ENCODE measurements at regions not wholly inside any gene's neighbourhood (a gene's known extent, or its start where the extent isn't known, plus 50 kb on each side); places are given as distances from the start of the nearest gene placed in this dataset.

DNA sequence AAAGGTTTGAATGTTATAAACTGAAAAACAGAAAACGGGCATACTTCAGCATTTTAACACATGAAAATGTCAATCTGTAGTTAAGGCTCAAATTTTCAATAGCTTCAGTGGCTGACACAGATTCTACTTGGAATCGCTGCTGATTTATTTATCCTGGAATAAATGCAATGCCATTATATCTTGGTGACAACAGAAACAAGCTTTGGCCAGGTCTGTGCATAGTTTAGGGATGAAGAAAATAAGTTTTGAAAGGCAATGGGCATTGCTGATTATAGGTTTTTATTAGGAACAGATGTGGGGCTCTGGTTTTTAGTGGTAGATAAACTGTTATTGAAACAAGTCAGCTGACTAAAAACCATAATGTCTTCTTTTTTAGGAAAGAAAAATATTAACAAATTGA lies 96.8 kb upstream of the SOX4 start:
- Mint-ChIP-seq H3K4me1 (ENCODE audit: low read depth, unreplicated experiment) (no peaks in the 10 kb centered on the region), H3K9me3 (ENCODE audit: low read depth, unreplicated experiment) (no peaks in the 10 kb centered on the region), H3K36me3 (ENCODE audit: insufficient read depth, unreplicated experiment) (no peaks in the 10 kb centered on the region), H3K27me3 (ENCODE audit: unreplicated experiment) (no peaks in the 10 kb centered on the region), H3K27ac (ENCODE audit: unreplicated experiment) (no peak overlapping the region), H3K4me3 (ENCODE audit: low read depth, unreplicated experiment) (no peak overlapping the region)
- DNase-seq, result no peak
- TF ChIP-seq CTCF (IDR thresholded peaks at IDR 0.05; ENCODE audit: unreplicated experiment), result no peak
- intact Hi-C loops (cut with micrococcal nuclease; ENCODE audit: unreplicated experiment), result no loop called here
- no TSS peak for BruUV-seq (replicated peaks)
- CTCF ChIA-PET, result no interaction called here

GRCh38 chr6:21500314-21501020 lies 93.1 kb upstream of the SOX4 start:
- no peak overlapping the region for H3K27ac Mint-ChIP-seq (ENCODE audit: unreplicated experiment)
- intact Hi-C loops (cut with micrococcal nuclease; ENCODE audit: unreplicated experiment), result no loop called here

GRCh38 chr6:21501021-21501354 lies 92.6 kb upstream of the SOX4 start:
- Mint-ChIP-seq H3K4me1 (ENCODE audit: low read depth, unreplicated experiment) (no peaks in the 10 kb centered on the region), H3K27ac (ENCODE audit: unreplicated experiment) (no peak overlapping the region)
- intact Hi-C loops (cut with micrococcal nuclease; ENCODE audit: unreplicated experiment), result no loop called here

More at GRCh38 chr6:21500314-21501020, 93.1 kb upstream of the SOX4 start:
- H3K36me3 Mint-ChIP-seq (ENCODE audit: insufficient read depth, unreplicated experiment), result no peaks in the 10 kb centered on the region
- no peak for TF ChIP-seq CTCF (IDR thresholded peaks at IDR 0.05; ENCODE audit: unreplicated experiment)
- BruUV-seq (replicated peaks), result no TSS peak
- H3K27me3 Mint-ChIP-seq (ENCODE audit: unreplicated experiment), result no peaks in the 10 kb centered on the region
- no peak overlapping the region for H3K4me3 Mint-ChIP-seq (ENCODE audit: low read depth, unreplicated experiment)
- H3K4me1 Mint-ChIP-seq (ENCODE audit: low read depth, unreplicated experiment), result no peaks in the 10 kb centered on the region
- no peaks in the 10 kb centered on the region for H3K9me3 Mint-ChIP-seq (ENCODE audit: low read depth, unreplicated experiment)
- CTCF ChIA-PET, result no interaction called here
- DNase-seq, result no peak

GRCh38 chr6:21501815-21502214 lies 91.7 kb upstream of the SOX4 start:
- no TSS peak for BruUV-seq (replicated peaks)
- intact Hi-C loops (cut with micrococcal nuclease; ENCODE audit: unreplicated experiment), result no loop called here

More at GRCh38 chr6:21501021-21501354, 92.6 kb upstream of the SOX4 start:
- DNase-seq, result no peak
- Mint-ChIP-seq H3K9me3 (ENCODE audit: low read depth, unreplicated experiment) (no peaks in the 10 kb centered on the region), H3K27me3 (ENCODE audit: unreplicated experiment) (no peaks in the 10 kb centered on the region), H3K36me3 (ENCODE audit: insufficient read depth, unreplicated experiment) (no peaks in the 10 kb centered on the region), H3K4me3 (ENCODE audit: low read depth, unreplicated experiment) (no peak overlapping the region)
- no TSS peak for BruUV-seq (replicated peaks)
- CTCF ChIA-PET, result no interaction called here
- TF ChIP-seq CTCF (IDR thresholded peaks at IDR 0.05; ENCODE audit: unreplicated experiment), result no peak

More at GRCh38 chr6:21501815-21502214, 91.7 kb upstream of the SOX4 start:
- Mint-ChIP-seq H3K9me3 (ENCODE audit: low read depth, unreplicated experiment) (no peaks in the 10 kb centered on the region), H3K4me3 (ENCODE audit: low read depth, unreplicated experiment) (no peak overlapping the region), H3K27me3 (ENCODE audit: unreplicated experiment) (no peaks in the 10 kb centered on the region), H3K36me3 (ENCODE audit: insufficient read depth, unreplicated experiment) (no peaks in the 10 kb centered on the region), H3K27ac (ENCODE audit: unreplicated experiment) (no peak overlapping the region), H3K4me1 (ENCODE audit: low read depth, unreplicated experiment) (no peaks in the 10 kb centered on the region)
- no peak for DNase-seq
- TF ChIP-seq CTCF (IDR thresholded peaks at IDR 0.05; ENCODE audit: unreplicated experiment), result no peak
- CTCF ChIA-PET, result no interaction called here
